Activated CD8-positive, alpha-beta memory T cell treated with anti-CD3 and anti-CD28 coated beads, Interleukin-2, amount 10 ng/mL, durations not matched to agents 7 days and 5 days (primary cell): ENCODE measurements at regions not wholly inside any gene's neighbourhood (a gene's known extent, or its start where the extent isn't known, plus 50 kb on each side); places are given as distances from the start of the nearest gene placed in this dataset.
"Not testable (repeated sequence)": the region's sequence is repeated elsewhere in the genome, so short reads cannot be mapped to it uniquely, and the experiment has no call there.

ENCODE experiments used
- ATAC-seq: fragments of 150-1000 bp; cut with Tn5 transposase; one replicate; pipeline ENCODE4 v1.10.0; 2021; ENCODE audit warnings: moderate library complexity
- CTCF ChIA-PET: fragments of 350-600 bp; sonication (Branson Sonifier 250); formaldehyde crosslinking; loops from one replicate; lab custom pipeline; 2021; ENCODE audit warnings: antibody characterized with exemption; lab: Charles Lee
- DNase-seq: peaks from one replicate; pipeline ENCODE4 v3.0.0-alpha.2; 2020
- H3K27ac Mint-ChIP-seq: one replicate; pipeline ENCODE4 v1.8.0; 2021; ENCODE audit warnings: mild to moderate bottlenecking, mixed read lengths
- H3K27me3 Mint-ChIP-seq: one replicate; pipeline ENCODE4 v1.8.0; 2021; ENCODE audit warnings: mixed read lengths
- H3K36me3 Mint-ChIP-seq: one replicate; pipeline ENCODE4 v1.8.0; 2021; ENCODE audit warnings: mild to moderate bottlenecking, mixed read lengths
- H3K4me1 Mint-ChIP-seq: one replicate; pipeline ENCODE4 v1.8.0; 2021; ENCODE audit warnings: mixed read lengths
- H3K4me3 Mint-ChIP-seq: one replicate; pipeline ENCODE4 v1.8.0; 2021; ENCODE audit warnings: mild to moderate bottlenecking, moderate library complexity, mixed read lengths
- H3K9me3 Mint-ChIP-seq: one replicate; pipeline ENCODE4 v1.8.0; 2022; ENCODE audit warnings: low read depth, mixed read lengths

GRCh38 chr7:94706996-94707740, 51.2 kb upstream of the SGCE start:
- no peak overlapping the region for H3K4me3 Mint-ChIP-seq
- no peak for DNase-seq
- H3K4me1 Mint-ChIP-seq = no peaks in the 10 kb centered on the region
- no peak for ATAC-seq
- no peaks in the 10 kb centered on the region for H3K36me3 Mint-ChIP-seq
- H3K27ac Mint-ChIP-seq = no peak overlapping the region
- CTCF ChIA-PET = no interaction called here
- peaks cover 2% of the 10 kb centered on the region for H3K27me3 Mint-ChIP-seq
- no peaks in the 10 kb centered on the region for H3K9me3 Mint-ChIP-seq

- Mint-ChIP-seq H3K27me3 (peaks cover 3% of the 10 kb centered on the region), H3K4me3 (no peak overlapping the region), H3K4me1 (no peaks in the 10 kb centered on the region), H3K36me3 (no peaks in the 10 kb centered on the region), H3K9me3 (no peaks in the 10 kb centered on the region), H3K27ac (no peak overlapping the region)
- ATAC-seq (no peak), DNase-seq (no peak)
- CTCF ChIA-PET = no interaction called here
These were observed 54.3 kb upstream of the SGCE start for GRCh38 chr7:94710256-94710655.

- H3K27me3 Mint-ChIP-seq, DNase-seq, ATAC-seq, CTCF ChIA-PET, H3K4me1 Mint-ChIP-seq, H3K27ac Mint-ChIP-seq, H3K4me3 Mint-ChIP-seq, H3K36me3 Mint-ChIP-seq, H3K9me3 Mint-ChIP-seq: not testable (repeated sequence)
These were observed 66.4 kb upstream of the SGCE start for GRCh38 chr7:94722360-94722759.

GRCh38 chr7:94728893-94729292, 73.0 kb upstream of the SGCE start:
- CTCF ChIA-PET, ATAC-seq, H3K4me1 Mint-ChIP-seq, H3K36me3 Mint-ChIP-seq, H3K9me3 Mint-ChIP-seq, H3K27ac Mint-ChIP-seq, DNase-seq, H3K27me3 Mint-ChIP-seq, H3K4me3 Mint-ChIP-seq: not testable (repeated sequence)

GRCh38 chr7:94738071-94738470, 82.1 kb upstream of the SGCE start:
- H3K36me3 Mint-ChIP-seq = no peaks in the 10 kb centered on the region
- no peak for DNase-seq
- H3K27ac Mint-ChIP-seq = no peak overlapping the region
- no peak for ATAC-seq
- CTCF ChIA-PET = no interaction called here
- no peaks in the 10 kb centered on the region for H3K9me3 Mint-ChIP-seq
- H3K27me3 Mint-ChIP-seq = no peaks in the 10 kb centered on the region
- H3K4me3 Mint-ChIP-seq = no peak overlapping the region
- H3K4me1 Mint-ChIP-seq = peaks cover 6% of the 10 kb centered on the region

GRCh38 chr7:94739180-94739579, 83.2 kb upstream of the SGCE start:
- ATAC-seq (no peak), DNase-seq (no peak)
- Mint-ChIP-seq H3K36me3 (no peaks in the 10 kb centered on the region), H3K27me3 (no peaks in the 10 kb centered on the region), H3K27ac (no peak overlapping the region), H3K4me1 (peaks cover 6% of the 10 kb centered on the region), H3K4me3 (no peak overlapping the region), H3K9me3 (no peaks in the 10 kb centered on the region)
- CTCF ChIA-PET = no interaction called here

GRCh38 chr7:94740509-94740908, 84.6 kb upstream of the SGCE start:
- DNase-seq = no peak
- Mint-ChIP-seq H3K36me3 (no peaks in the 10 kb centered on the region), H3K4me1 (peaks cover 6% of the 10 kb centered on the region), H3K27ac (no peak overlapping the region), H3K27me3 (no peaks in the 10 kb centered on the region), H3K4me3 (no peak overlapping the region), H3K9me3 (no peaks in the 10 kb centered on the region)
- CTCF ChIA-PET = no interaction called here
- no peak for ATAC-seq

- ATAC-seq (no peak), DNase-seq (no peak)
- Mint-ChIP-seq H3K4me3 (no peak overlapping the region), H3K36me3 (no peaks in the 10 kb centered on the region), H3K27me3 (no peaks in the 10 kb centered on the region), H3K9me3 (no peaks in the 10 kb centered on the region), H3K27ac (peak overlapping the region; percentile 66), H3K4me1 (peaks cover 6% of the 10 kb centered on the region)
- CTCF ChIA-PET = no interaction called here
These were observed 85.2 kb upstream of the SGCE start for GRCh38 chr7:94741179-94741578.

GRCh38 chr7:94748376-94748775, 92.4 kb upstream of the SGCE start:
- H3K36me3 Mint-ChIP-seq = no peaks in the 10 kb centered on the region
- no peak overlapping the region for H3K27ac Mint-ChIP-seq
- CTCF ChIA-PET = no interaction called here
- H3K27me3 Mint-ChIP-seq = no peaks in the 10 kb centered on the region
- no peak overlapping the region for H3K4me3 Mint-ChIP-seq
- ATAC-seq = no peak
- no peaks in the 10 kb centered on the region for H3K9me3 Mint-ChIP-seq
- H3K4me1 Mint-ChIP-seq = no peaks in the 10 kb centered on the region
- no peak for DNase-seq

- no peaks in the 10 kb centered on the region for H3K36me3 Mint-ChIP-seq
- H3K4me3 Mint-ChIP-seq = no peak overlapping the region
- DNase-seq (no peak), ATAC-seq (no peak)
- H3K27me3 Mint-ChIP-seq = no peaks in the 10 kb centered on the region
- H3K4me1 Mint-ChIP-seq = no peaks in the 10 kb centered on the region
- peaks cover 3% of the 10 kb centered on the region for H3K9me3 Mint-ChIP-seq
- CTCF ChIA-PET = no interaction called here
- H3K27ac Mint-ChIP-seq = no peak overlapping the region
These were observed 104.6 kb upstream of the SGCE start for GRCh38 chr7:94760446-94761100.

GRCh38 chr7:94761451-94761850, 105.5 kb upstream of the SGCE start:
- Mint-ChIP-seq H3K27me3 (no peaks in the 10 kb centered on the region), H3K4me1 (no peaks in the 10 kb centered on the region), H3K4me3 (no peak overlapping the region), H3K36me3 (no peaks in the 10 kb centered on the region), H3K27ac (no peak overlapping the region), H3K9me3 (no peaks in the 10 kb centered on the region)
- ATAC-seq (no peak), DNase-seq (no peak)
- CTCF ChIA-PET = interaction anchor here (0.6 kb wide), 1 partner anchor 668 kb away, joined by 3 read pairs; no protein-coding TSS in a partner anchor

- H3K36me3 Mint-ChIP-seq = no peaks in the 10 kb centered on the region
- CTCF ChIA-PET = no interaction called here
- ATAC-seq (no peak), DNase-seq (no peak)
- H3K27me3 Mint-ChIP-seq = no peaks in the 10 kb centered on the region
- H3K4me1 Mint-ChIP-seq = no peaks in the 10 kb centered on the region
- H3K4me3 Mint-ChIP-seq = no peak overlapping the region
- H3K27ac Mint-ChIP-seq = no peak overlapping the region
- no peaks in the 10 kb centered on the region for H3K9me3 Mint-ChIP-seq
These were observed 107.3 kb upstream of the SGCE start for GRCh38 chr7:94763268-94763667.

GRCh38 chr7:94769724-94770123, 113.8 kb upstream of the SGCE start:
- Mint-ChIP-seq H3K27me3 (no peaks in the 10 kb centered on the region), H3K36me3 (no peaks in the 10 kb centered on the region), H3K27ac (no peak overlapping the region), H3K4me1 (no peaks in the 10 kb centered on the region), H3K9me3 (no peaks in the 10 kb centered on the region), H3K4me3 (no peak overlapping the region)
- ATAC-seq (no peak), DNase-seq (no peak)
- CTCF ChIA-PET = no interaction called here

- Mint-ChIP-seq H3K4me3 (no peak overlapping the region), H3K36me3 (no peaks in the 10 kb centered on the region), H3K27ac (no peak overlapping the region), H3K27me3 (no peaks in the 10 kb centered on the region), H3K4me1 (no peaks in the 10 kb centered on the region), H3K9me3 (no peaks in the 10 kb centered on the region)
- no peak for ATAC-seq
- CTCF ChIA-PET = no interaction called here
- DNase-seq = no peak
These were observed 123.0 kb upstream of the SGCE start for GRCh38 chr7:94778711-94779459.
